Umbilical cord (tissue), 1 donor: ENCODE measurements at regions not wholly inside any gene's neighbourhood (a gene's known extent, or its start where the extent isn't known, plus 50 kb on each side); places are given as distances from the start of the nearest gene placed in this dataset.

Experiments used
- DNase-seq: peaks from one replicate; pipeline ENCODE4 v3.0.0-alpha.2; 2015; ENCODE audit warnings: low spot score

DNA sequence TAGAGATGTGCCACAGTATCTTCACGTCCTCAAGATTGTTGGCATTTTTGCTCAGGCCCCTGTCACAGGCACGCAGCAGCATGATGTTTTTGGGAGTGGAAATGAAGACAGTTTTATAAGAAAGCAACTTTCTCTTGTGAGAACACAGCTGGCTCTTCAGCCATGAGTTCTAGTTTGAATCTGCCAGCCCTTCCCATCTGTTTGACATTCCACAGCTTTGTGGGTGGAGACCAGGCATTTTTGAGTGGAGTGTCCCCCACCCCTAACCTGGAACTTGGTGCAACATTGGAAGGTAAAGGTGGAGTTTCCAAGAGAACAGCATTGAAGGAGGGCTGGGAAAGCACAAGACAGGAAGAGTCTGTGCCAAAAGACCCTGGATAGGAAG is 253.1 kb upstream of the IGFBP3 start:
- DNase-seq = no peak

DNA sequence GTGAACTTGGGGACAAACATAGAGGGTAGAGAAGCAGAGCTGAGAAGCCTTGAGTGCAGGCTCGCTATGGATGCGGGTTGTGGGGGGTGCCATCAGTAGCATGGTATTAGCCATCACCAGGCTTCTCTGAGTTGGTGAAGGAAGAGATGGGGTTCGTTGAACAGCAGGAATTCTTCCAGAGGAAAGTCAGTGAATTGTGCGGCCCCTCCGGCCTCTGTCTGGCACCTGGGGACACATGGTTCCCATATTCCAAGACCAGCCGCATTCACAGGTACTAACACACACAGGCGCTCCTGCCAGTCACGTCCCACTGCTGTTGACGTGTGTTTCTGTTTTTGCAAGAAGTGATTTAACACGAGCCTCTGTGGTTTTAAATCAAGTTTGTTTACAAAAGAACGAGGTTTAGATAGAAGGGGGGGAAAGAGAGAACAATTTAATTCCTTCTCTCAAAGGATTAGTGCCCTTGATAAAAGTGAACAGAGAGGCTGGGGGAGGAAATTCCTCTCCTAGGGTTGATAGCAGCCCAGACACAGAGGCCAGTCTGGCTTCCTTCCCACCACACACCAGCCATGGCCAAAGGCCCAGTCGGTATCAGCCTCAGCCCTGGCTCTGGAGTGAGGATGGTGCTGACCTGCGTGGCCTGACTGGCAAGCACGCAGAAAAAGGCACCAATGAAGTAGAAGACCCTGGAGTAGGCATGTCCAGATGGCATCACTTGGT is 252.6 kb upstream of the IGFBP3 start:
- DNase-seq = peak; percentile 44

DNA sequence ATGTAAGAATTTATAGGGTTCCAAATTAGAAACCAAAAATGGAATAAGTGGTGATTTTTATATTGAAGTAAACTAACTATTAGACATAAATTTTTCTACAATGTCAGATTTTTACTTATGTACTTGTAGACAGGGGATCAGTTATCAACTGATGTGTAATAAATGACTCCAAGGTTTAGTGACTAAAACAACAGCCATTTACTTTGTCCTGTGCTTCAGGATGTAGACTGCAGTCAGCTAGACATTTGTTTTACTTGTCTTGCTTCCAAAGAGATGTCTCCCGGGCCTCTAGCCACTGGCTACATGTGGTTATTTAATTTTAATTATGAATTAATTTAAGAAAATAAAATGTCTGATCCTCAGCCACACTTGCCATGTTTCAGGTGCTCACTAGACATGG is 249.7 kb upstream of the IGFBP3 start:
- DNase-seq = no peak

DNA sequence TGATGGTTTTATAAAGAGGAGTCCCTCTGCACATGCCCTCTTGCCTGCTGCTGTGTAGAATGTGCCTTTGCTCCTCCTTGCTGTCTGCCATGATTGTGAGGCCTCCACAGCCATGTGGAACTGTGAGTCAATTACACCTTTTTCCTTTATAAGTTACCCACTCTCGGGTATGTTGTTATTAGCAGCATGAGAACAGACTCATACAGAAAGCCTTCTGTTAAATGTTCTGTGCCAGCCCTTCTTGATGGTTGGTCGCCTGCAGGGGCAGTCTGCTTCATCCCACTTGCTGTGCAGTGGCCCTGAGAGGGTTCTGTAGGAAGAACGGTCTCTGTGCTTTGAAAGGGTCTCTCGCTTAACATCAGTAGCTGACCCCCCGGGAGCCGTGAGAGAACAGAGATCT is 248.9 kb upstream of the IGFBP3 start:
- DNase-seq = no peak

DNA sequence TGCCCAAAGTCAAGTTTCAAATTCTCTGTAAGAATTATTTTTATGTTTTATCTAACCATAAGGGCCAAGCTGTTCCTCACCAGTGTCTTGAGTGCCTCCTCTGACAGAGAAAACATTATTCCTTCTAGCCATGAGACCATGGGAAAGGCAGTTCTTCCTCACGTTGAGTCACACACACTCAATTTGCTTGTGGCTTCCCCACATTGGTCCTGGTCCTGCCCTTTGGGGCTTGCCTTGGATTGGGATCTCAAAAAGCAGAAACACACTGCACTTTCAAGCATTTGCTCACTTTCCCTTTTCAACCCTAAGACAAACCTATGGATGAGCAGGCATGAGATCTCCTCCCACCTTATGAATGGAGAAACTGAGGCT is 248.3 kb upstream of the IGFBP3 start:
- no peak for DNase-seq

DNA sequence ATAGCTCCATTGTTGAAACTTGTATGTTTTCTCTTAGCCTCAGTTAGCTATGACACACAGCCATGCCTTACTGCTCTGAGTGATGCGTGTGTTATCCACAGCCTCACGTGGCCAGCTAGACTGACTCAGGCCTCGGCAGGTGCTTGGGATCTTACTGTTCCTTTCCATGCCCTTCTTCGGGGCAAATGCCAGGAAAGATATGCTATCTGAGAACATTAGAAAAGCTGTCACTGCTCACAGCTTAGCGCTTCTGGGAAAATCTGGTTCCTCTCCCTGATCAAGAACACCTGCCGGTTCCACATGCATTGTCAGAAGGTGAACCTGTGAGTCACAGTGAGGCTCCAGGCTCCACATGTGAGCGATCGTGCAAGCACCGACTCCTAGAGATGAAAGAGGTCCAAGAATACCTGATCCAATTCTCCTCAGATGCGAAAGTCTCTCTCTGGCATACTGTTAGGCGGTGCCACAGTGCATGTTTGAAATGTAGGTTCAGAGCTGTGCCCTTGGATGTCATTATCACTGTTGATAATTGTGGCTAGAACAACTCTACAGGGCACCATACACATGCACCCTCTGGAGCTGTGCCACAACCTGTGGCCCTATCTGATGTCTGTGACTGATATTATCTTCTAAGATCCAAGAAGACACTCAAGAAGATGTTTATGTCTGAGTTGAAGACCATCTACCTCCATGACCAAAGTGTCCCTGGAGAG is 247.8 kb upstream of the IGFBP3 start:
- DNase-seq = no peak

DNA sequence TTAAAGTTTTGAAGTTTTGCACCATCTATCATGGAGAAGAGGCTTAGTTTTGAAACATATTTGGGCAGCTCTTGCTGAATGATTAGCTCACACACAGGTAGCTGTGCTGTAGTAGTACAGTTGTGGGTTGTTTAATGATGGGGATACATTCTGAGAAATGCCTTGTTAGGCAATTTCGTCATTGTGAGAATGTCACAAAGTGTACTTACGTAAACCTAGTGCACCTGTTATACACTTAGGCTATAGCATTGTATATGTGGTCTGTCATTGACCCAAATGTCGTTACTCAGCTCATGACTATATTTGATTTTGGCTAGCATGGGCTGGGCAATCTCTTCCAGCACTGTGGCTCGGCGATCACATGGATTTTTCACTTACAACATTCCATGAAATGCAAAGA is 247.2 kb upstream of the IGFBP3 start:
- no peak for DNase-seq

DNA sequence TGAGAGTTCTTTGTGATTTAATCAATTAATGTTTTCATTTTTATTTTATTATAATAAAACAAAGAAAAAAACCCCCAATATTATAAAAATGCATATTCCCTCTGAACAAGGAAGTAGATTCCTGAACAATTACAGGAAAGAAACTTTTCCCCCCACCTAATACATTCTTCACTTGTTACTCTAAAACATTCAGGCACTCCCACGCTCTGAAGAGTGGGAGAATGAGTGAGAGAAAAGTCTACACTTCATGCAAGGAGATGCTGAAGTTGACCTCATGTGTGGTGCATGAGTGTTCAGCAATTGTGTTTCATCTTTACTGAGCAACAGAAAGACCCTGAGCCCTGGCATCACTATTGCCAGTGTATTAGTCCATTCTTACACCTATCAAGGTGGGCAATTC is 244.2 kb upstream of the IGFBP3 start:
- DNase-seq = no peak

DNA sequence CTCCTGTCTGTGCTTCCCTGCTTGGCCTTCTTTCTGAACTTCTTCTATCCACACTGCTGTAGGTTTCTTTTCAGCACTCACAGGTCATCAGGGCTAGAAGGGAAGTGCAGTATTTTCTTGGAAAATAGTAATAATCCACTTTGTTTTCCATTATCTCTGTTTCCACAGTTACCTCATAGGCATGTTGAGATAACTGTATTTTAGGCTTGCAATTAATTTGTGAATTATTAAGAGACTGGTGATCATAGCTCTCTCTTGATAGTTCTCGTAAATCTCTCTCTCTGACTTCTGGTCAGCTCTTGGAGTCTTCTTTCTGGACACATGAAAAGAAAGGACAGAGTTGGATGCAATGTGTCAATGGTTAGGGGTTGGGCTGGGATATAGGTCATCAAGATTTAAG is 243.6 kb upstream of the IGFBP3 start:
- DNase-seq = no peak

DNA sequence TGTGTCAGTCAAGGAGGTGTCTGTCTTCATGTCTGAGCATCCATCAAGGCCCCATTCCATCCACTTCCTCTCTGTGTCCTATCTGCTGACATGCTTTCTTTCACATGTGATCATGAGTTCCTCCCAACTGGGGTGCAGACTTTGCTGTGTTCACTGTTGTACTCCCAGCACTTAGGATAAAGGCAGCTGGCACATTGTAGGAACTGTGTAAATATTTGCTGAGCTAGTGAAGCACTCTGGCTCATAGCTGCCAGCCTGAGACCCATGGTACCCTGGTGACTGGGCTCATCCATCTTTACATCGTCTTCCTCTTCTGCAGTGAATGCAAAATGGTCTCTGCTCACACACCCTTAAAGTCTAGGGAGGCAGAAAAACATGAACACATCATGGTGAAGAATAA is 242.2 kb upstream of the IGFBP3 start:
- no peak for DNase-seq

DNA sequence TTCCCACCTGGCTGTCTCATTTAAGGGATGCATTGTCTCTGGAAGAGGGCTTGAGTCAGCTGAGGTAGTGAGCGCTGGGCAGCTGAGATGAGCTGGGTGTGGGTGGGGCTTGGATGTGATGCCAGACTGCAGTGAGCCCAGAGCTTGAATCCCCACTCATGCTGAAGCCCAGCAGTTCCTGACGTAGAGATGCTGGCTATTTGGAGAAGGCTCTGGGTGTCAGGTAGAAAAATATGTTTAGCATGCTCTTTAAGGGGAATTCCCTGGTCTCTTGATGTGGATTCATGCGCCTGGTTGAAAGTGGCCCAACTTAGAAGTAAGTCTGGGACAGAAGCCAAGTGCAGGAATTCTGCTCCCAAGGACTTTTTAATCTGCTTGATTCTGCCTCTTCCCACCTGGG is 241.5 kb upstream of the IGFBP3 start:
- DNase-seq = no peak

DNA sequence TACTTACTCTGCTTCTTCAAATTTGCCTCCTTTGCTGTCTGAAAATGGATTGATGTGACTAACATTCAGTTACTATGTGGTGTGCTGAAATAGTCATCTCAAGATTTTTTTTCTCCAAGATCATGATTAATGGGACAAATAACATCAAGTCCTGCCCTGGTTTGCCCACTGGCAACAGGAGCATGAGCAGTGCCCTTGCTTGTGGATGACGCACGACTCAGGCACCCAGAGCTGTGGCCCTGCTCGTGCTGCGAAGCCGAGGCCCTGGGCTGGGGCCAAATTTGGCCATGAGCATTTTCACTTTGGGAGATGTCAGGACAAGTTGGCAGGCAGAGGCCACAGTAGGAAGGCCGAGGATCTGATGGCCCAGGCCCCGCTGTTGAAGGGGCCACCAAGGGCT is 239.8 kb upstream of the IGFBP3 start:
- DNase-seq = no peak

DNA sequence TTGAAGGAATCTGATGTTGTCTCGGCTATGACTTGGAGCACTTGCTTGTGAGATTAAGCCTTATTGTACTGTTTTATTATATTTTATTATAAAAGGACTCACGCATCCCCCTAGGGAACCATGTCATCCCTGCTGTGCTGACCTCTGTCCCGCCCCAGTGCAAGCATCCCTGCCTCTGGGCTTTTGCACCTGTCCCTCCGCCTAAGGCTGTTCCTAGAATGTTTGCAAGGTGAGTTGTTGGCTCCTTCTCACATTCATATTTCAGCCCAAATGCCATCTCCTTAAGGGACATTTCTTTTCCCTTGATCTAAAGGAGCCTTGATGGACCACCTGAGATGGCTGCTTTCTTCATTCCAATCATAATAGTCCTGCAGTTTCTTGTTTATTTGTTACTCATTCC is 236.9 kb upstream of the IGFBP3 start:
- no peak for DNase-seq

DNA sequence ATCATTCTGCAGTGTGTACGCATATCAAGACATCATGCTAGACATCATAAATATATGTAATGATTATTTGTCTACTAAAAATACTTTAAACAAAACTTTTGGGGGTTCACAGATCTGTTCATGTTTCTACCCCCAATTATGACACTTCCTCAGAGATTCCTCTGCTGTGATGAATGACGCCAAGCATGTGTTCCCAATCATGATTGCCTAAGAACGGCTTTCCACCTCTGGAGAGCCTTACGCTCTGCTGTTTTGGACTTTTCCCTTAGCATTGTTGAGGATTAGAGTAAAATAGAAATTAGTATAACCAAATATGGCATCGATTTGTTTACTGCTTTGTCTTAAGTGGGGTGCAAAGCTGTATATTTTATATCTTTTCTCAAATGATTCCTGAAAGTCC is 236.3 kb upstream of the IGFBP3 start:
- DNase-seq = no peak

DNA sequence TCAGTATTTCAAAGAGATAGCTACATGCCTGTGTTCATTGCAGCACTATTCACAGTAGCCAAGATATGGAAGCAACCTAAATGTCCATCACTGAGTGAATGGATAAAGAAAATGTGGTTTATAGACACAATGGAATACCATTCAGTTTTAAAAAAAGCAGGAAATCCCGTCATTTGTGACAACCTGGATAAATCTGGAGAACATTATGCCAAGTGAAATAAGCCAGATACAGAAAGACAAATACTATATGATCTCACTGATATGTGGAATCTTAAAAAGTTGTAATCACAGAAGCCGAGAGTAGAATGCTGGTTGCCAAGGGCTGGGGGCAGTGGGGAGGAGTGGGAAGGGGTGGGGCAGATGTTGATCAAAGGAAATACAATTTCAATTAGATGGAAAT is 235.8 kb upstream of the IGFBP3 start:
- DNase-seq = peak; percentile 14

DNA sequence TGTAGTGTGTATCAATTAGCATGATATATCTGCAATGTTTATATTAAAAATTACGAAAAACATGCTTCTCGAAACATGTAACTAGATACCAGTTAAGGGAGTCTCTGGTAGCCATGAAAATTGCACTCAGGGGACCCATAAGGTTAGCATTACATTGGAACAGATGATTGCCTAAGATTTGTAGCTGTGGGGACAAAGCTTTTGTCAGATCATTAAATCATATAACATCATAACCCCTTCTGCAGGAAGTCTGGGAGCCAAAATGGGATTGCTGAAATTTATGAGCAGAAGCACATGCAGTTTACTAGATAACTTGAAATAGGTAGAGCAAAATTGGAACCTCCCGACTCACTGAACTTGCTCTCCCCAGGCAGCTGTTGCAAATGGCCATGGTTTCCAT is 235.0 kb upstream of the IGFBP3 start:
- no peak for DNase-seq

DNA sequence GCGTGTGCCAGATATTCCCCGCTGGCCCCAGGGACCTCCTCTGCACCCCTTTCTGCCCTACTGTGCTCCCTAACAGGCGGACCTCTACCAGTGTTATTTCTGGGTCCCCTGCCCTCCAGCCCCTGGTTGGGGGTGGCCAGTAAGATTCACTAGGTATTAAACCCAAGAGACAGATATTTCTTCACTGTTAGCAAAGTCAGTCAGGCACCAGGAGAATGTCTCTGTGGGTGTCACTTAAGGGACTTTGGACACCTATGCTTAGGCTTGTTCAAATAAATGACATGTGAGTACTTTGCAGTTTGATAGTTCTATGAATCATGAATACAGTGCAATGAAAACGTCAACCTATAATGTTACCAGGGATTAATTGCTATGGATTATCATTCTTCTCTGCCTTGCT is 234.3 kb upstream of the IGFBP3 start:
- no peak for DNase-seq

DNA sequence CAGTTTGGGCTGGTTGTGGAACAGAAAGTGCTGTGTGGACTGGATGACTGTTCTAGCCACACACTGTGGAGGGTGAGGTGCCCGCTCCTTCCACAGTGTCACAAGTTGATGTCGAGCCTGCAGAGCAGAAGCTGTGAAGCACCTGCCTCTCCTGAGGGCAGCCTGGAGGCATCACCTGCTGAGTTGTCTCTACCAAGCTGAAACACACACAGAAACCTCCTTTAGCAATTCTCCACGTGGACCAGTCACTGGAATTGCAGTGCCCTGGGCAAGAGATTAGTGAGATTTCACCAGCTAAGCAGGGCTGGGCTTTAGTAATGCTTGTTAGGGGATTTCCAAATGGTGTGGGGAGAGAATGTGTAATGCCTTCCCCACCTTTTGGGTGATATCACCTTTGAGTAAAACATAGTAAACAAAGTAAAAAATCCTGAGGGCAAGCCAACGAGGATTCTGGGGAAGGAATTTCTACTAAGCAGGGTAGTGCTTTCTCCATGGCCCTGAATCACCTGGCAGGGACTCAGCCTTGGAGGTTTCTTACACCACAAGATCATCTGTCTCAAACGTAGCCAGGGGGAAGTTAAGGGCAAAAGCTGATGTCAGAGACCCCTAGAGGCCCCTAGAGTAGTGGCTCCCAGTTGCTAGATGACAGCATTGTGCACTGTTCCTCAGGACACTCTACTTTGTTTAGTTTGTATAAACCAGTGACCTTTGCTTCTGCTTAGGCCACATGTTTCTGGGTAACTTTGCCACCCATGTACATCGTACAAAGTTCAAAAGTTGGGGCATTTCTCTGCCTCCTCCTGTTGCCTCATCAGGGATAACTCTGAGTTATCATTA is 233.1 kb upstream of the IGFBP3 start:
- no peak for DNase-seq

DNA sequence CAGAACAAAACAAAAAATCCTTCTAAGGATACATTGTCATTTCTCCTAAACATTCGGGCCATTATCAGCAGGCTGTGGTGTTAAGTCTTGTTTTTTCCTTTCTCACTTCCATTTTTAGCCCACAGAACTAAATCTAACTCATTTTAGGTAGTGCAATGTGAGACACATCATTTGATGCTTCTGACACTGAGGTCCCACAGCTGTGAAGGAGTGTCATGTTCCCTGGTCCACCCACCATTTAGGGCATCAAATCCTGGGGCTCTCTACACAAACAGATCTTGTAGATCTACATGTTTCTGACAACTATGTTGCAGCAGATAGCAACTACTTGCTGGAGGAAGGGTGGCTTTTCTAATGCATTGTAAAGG is 232.5 kb upstream of the IGFBP3 start:
- no peak for DNase-seq

DNA sequence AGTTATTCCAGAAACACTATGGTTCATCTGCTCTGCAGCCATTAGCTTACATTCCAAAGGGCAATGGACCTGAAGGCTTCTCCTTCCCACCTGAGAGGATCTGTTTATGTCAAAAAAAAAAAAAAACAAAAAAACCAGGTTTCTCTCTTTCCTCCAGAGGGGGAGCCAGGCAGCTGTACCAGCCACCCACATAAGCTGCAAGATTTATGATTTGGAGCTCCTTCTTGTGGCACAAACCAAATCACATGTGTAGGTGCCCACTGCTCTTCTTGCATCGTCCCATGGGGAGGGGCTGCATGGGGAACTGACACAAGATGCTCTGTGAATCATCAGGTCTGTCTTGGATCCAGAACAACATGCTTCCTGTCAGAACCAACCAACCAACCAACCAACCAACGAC is 231.6 kb upstream of the IGFBP3 start:
- no peak for DNase-seq

DNA sequence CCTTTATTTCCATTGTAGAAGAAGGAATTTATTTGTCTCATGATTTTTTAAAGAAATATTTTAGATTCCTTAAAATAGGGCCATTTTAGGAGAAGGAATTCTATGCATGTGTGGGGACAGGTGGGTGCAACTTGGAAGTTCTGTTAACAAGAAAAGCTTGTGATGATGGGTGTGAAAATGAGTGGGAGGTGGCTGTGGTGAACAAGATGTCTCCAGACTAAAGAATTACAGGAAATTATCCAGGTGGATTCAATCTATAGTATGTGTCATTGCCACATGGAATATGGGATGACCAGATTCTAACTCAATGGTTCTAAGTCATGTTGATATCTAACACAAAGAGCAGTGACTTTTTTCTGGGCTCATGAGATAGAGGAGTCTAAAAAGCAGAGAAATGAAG is 229.6 kb upstream of the IGFBP3 start:
- DNase-seq = no peak

DNA sequence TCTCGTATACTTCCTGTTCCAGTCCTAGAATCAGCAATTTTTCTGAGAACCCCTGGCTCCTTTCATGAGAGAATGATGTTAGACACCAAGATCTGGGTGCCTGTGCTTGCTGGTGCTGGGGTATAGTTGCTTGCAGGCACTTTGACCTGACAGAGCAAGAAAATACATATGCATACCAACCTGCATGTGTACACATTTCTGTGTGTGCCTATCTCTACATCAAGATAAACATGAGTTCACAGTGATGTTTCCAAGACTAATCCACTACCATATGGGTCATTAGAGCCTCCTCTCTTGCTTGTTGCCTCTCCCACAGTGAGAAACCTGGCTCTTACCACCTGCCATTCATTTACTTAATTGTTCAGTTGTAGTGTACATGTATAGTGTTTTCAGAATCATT is 229.1 kb upstream of the IGFBP3 start:
- DNase-seq = no peak

DNA sequence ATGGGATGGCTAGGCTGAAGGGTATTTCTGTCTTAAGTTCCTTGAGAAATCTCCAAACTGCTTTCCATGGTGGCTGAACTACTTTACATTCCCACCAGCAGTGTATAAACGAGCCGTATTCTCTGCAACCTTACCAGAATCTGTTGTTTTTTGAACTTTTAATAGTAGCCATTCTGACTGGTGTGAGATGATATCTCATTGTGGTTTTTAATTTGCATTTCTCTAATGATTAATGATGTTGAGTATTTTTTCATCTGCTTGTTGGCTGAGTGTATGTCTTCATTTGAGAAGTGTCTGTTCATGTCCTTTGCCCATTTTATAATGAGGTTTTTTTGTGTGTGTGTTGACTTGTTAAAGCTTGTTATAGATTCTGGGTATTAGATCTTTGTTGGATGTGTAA is 226.8 kb upstream of the IGFBP3 start:
- DNase-seq = no peak
